ENCODE measurements at regions not wholly inside any gene's neighbourhood (a gene's known extent, or its start where the extent isn't known, plus 50 kb on each side); places are given as distances from the start of the nearest gene placed in this dataset.
"Not testable (repeated sequence)": the region's sequence is repeated elsewhere in the genome, so short reads cannot be mapped to it uniquely, and the experiment has no call there.

- TF ChIP-seq CTCF (IDR thresholded peaks at IDR 0.05) (no peak), ZFX (IDR thresholded peaks at IDR 0.05; ENCODE audit: borderline replicate concordance) (no peak)
- H3K27ac ChIP-seq = no peak overlapping the region
Observed at GRCh38 chr1:106366627-106367319, 689.7 kb upstream of the PRMT6 start.

- no peak for TF ChIP-seq ZFX (IDR thresholded peaks at IDR 0.05; ENCODE audit: borderline replicate concordance)
- TF ChIP-seq CTCF (IDR thresholded peaks at IDR 0.05) = no peak
- no peak overlapping the region for H3K27ac ChIP-seq
Observed at GRCh38 chr1:106378261-106378660, 678.2 kb upstream of the PRMT6 start.

GRCh38 chr1:106380772-106381171 is 675.7 kb upstream of the PRMT6 start:
- no peak overlapping the region for H3K27ac ChIP-seq
- TF ChIP-seq CTCF (IDR thresholded peaks at IDR 0.05) (no peak), ZFX (IDR thresholded peaks at IDR 0.05; ENCODE audit: borderline replicate concordance) (no peak)

- H3K27ac ChIP-seq = not testable (repeated sequence)
Observed at GRCh38 chr1:106389160-106389559, 667.3 kb upstream of the PRMT6 start.

GRCh38 chr1:106393046-106393445 is 663.4 kb upstream of the PRMT6 start:
- no peak overlapping the region for H3K27ac ChIP-seq
- TF ChIP-seq ZFX (IDR thresholded peaks at IDR 0.05; ENCODE audit: borderline replicate concordance) (no peak), CTCF (IDR thresholded peaks at IDR 0.05) (no peak)

- no peak overlapping the region for H3K27ac ChIP-seq
Observed at GRCh38 chr1:106396020-106396419, 660.5 kb upstream of the PRMT6 start.

GRCh38 chr1:106398391-106398790 is 658.1 kb upstream of the PRMT6 start:
- no peak overlapping the region for H3K27ac ChIP-seq
- TF ChIP-seq CTCF (IDR thresholded peaks at IDR 0.05) (no peak), ZFX (IDR thresholded peaks at IDR 0.05; ENCODE audit: borderline replicate concordance) (no peak)

More at GRCh38 chr1:106396020-106396419, 660.5 kb upstream of the PRMT6 start:
- TF ChIP-seq CTCF (IDR thresholded peaks at IDR 0.05) (no peak), ZFX (IDR thresholded peaks at IDR 0.05; ENCODE audit: borderline replicate concordance) (no peak)

GRCh38 chr1:106406114-106406513 is 650.4 kb upstream of the PRMT6 start:
- TF ChIP-seq CTCF (IDR thresholded peaks at IDR 0.05) (no peak), ZFX (IDR thresholded peaks at IDR 0.05; ENCODE audit: borderline replicate concordance) (no peak)
- no peak overlapping the region for H3K27ac ChIP-seq

- not testable (repeated sequence) for H3K27ac ChIP-seq
Observed at GRCh38 chr1:106412321-106412720, 644.2 kb upstream of the PRMT6 start.
